ENCODE measurements at regions not wholly inside any gene's neighbourhood (a gene's known extent, or its start where the extent isn't known, plus 50 kb on each side); places are given as distances from the start of the nearest gene placed in this dataset.

DNA sequence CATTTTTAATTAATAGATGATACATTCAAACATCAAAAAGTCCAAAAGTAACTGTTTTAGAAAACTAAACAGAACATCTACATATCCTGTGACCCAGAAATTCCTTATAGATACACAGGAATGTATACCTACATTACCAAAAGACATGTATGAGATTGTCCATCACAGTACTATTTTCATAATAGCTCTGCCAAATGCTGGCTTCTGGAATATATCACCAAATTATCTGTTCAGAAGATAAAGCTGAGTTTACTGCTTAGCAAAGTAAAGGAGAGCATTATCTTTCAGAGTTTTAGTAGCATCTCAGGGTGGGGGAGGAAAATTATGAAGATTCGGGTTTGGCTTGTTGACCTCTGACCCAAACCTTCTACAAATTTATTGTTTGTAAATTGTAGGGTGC is 368.9 kb upstream of the SLC7A11 start:
- no peak for TF ChIP-seq ARNTL (CRISPR knock-in tag; IDR thresholded peaks at IDR 0.05; ENCODE audit: borderline replicate concordance, low read depth)
- TF ChIP-seq, protein P1, sequence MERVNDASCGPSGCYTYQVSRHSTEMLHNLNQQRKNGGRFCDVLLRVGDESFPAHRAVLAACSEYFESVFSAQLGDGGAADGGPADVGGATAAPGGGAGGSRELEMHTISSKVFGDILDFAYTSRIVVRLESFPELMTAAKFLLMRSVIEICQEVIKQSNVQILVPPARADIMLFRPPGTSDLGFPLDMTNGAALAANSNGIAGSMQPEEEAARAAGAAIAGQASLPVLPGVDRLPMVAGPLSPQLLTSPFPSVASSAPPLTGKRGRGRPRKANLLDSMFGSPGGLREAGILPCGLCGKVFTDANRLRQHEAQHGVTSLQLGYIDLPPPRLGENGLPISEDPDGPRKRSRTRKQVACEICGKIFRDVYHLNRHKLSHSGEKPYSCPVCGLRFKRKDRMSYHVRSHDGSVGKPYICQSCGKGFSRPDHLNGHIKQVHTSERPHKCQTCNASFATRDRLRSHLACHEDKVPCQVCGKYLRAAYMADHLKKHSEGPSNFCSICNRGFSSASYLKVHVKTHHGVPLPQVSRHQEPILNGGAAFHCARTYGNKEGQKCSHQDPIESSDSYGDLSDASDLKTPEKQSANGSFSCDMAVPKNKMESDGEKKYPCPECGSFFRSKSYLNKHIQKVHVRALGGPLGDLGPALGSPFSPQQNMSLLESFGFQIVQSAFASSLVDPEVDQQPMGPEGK (CRISPR knock-in tag; IDR thresholded peaks at IDR 0.05; ENCODE audit: borderline replicate concordance), result no peak
- no peak for TF ChIP-seq ESRRG (CRISPR knock-in tag; IDR thresholded peaks at IDR 0.05)
- TF ChIP-seq ZFP30 (CRISPR knock-in tag; IDR thresholded peaks at IDR 0.05), result no peak
- TF ChIP-seq, protein P2, sequence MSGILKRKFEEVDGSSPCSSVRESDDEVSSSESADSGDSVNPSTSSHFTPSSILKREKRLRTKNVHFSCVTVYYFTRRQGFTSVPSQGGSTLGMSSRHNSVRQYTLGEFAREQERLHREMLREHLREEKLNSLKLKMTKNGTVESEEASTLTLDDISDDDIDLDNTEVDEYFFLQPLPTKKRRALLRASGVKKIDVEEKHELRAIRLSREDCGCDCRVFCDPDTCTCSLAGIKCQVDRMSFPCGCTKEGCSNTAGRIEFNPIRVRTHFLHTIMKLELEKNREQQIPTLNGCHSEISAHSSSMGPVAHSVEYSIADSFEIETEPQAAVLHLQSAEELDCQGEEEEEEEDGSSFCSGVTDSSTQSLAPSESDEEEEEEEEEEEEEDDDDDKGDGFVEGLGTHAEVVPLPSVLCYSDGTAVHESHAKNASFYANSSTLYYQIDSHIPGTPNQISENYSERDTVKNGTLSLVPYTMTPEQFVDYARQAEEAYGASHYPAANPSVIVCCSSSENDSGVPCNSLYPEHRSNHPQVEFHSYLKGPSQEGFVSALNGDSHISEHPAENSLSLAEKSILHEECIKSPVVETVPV (CRISPR knock-in tag; IDR thresholded peaks at IDR 0.05), result no peak
- TF ChIP-seq TOX (CRISPR knock-in tag; IDR thresholded peaks at IDR 0.05; ENCODE audit: borderline replicate concordance), result no peak
- TF ChIP-seq ZNF70 (CRISPR knock-in tag; IDR thresholded peaks at IDR 0.05), result no peak
- no peak for TF ChIP-seq RARB (CRISPR knock-in tag; IDR thresholded peaks at IDR 0.05)
- TF ChIP-seq ZNF565 (CRISPR knock-in tag; conservative IDR thresholded peaks at IDR 0.05; ENCODE audit: low read depth), result no peak
- no peak for TF ChIP-seq ZC3H10 (CRISPR knock-in tag; IDR thresholded peaks at IDR 0.05)
- TF ChIP-seq PPARA (CRISPR knock-in tag; IDR thresholded peaks at IDR 0.05; ENCODE audit: borderline replicate concordance), result no peak
- TF ChIP-seq SNAI2 (CRISPR knock-in tag; IDR thresholded peaks at IDR 0.05), result no peak
- no peak for TF ChIP-seq ZFP3 (CRISPR knock-in tag; IDR thresholded peaks at IDR 0.05)
- TF ChIP-seq, protein P3, sequence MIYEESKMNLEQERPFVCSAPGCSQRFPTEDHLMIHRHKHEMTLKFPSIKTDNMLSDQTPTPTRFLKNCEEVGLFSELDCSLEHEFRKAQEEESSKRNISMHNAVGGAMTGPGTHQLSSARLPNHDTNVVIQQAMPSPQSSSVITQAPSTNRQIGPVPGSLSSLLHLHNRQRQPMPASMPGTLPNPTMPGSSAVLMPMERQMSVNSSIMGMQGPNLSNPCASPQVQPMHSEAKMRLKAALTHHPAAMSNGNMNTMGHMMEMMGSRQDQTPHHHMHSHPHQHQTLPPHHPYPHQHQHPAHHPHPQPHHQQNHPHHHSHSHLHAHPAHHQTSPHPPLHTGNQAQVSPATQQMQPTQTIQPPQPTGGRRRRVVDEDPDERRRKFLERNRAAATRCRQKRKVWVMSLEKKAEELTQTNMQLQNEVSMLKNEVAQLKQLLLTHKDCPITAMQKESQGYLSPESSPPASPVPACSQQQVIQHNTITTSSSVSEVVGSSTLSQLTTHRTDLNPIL (CRISPR knock-in tag; IDR thresholded peaks at IDR 0.05; ENCODE audit: low read depth), result no peak

All from SK-N-SH treated with all-trans-retinoic acid at 6 μM for 48 hours (cell line).